SK-N-SH (cell line): ENCODE measurements at regions not wholly inside any gene's neighbourhood (a gene's known extent, or its start where the extent isn't known, plus 50 kb on each side); places are given as distances from the start of the nearest gene placed in this dataset.

ENCODE experiments used
- CTCF ChIA-PET: fragments of 300-600, 350-600 bp; formaldehyde crosslinking; extraction: SDS; loops from one replicate; lab custom pipeline; 2021; lab: Yijun Ruan, JAX
- POLR2A ChIA-PET: fragments of 350-600 bp; sonication (Branson Sonifier 250); formaldehyde crosslinking; extraction: SDS; loops from one replicate; lab custom pipeline; 2020; ENCODE audit warnings: antibody characterized with exemption, inconsistent platforms; lab: Yijun Ruan, JAX
- DNase-seq: peaks from one replicate; pipeline ENCODE4 v3.0.0; 2012
- H2AFZ ChIP-seq: fragments of 200-600 bp; sonication (generic); 2 replicates; pipeline ENCODE4 v1.8.1; 2016; ENCODE audit warnings: antibody characterized with exemption, mild to moderate bottlenecking, low read depth
- H3F3A ChIP-seq: fragments of 200-600 bp; sonication (generic); replicated peaks from 2 replicates; pipeline ENCODE3; 2016; ENCODE audit warnings: antibody characterized with exemption, mild to moderate bottlenecking; ENCODE audit not compliant: insufficient read depth
- H3K27ac ChIP-seq, 2 experiments: fragments of 200-500 bp in 1 of 2; fragments of 200-600 bp in 1 of 2; sonication (Bioruptor generic) in 1 of 2; sonication (generic), shearing (Covaris generic) in 1 of 2; 2 replicates each; pipeline versions ENCODE4 v1.5.1 to v1.6.1; 2014 to 2016; ENCODE audit warnings: low read depth in 2 of 2, inconsistent platforms in 1 of 2, low read length in 1 of 2, mild to moderate bottlenecking in 1 of 2, mixed read lengths in 1 of 2
- H3K27me3 ChIP-seq: fragments of 200-600 bp; sonication (generic), shearing (Covaris generic); 2 replicates; pipeline ENCODE4 v1.6.1; 2016; ENCODE audit warnings: mixed run types; ENCODE audit not compliant: insufficient read depth
- H3K36me3 ChIP-seq, 2 experiments: fragments of 200-500 bp in 1 of 2; fragments of 200-600 bp in 1 of 2; sonication (Bioruptor generic) in 1 of 2; sonication (generic) in 1 of 2; replicated peaks in 1 of 2; 2 replicates each; pipeline versions ENCODE3 to v1.5.1; 2014 to 2016; ENCODE audit warnings: low read length in 1 of 2, mild to moderate bottlenecking in 1 of 2; ENCODE audit not compliant: insufficient read depth in 2 of 2, control insufficient read depth in 1 of 2
- H3K4me1 ChIP-seq, 2 experiments: fragments of 200-500 bp in 1 of 2; fragments of 200-600 bp in 1 of 2; sonication (Bioruptor generic) in 1 of 2; sonication (generic), shearing (Covaris generic) in 1 of 2; 2 replicates each; pipeline versions ENCODE4 v1.5.1 to v1.6.1; 2014 to 2016; ENCODE audit warnings: low read depth in 1 of 2, low read length in 1 of 2, mixed run types in 1 of 2; ENCODE audit not compliant: insufficient read depth in 2 of 2, control insufficient read depth in 1 of 2
- H3K4me2 ChIP-seq: fragments of 200-600 bp; sonication (generic), shearing (Covaris generic); 2 replicates; pipeline ENCODE4 v1.6.1; 2017; ENCODE audit warnings: mixed run types
- H3K4me3 ChIP-seq, 2 experiments: fragments of 200-500 bp in 1 of 2; fragments of 200-600 bp in 1 of 2; sonication (Bioruptor generic) in 1 of 2; sonication (generic), shearing (Covaris generic) in 1 of 2; 2 replicates each; pipeline versions ENCODE4 v1.5.1 to v1.8.1; 2014 to 2016; ENCODE audit warnings: low read depth in 2 of 2, inconsistent platforms in 1 of 2, low read length in 1 of 2, mild to moderate bottlenecking in 1 of 2, mixed read lengths in 1 of 2, moderate library complexity in 1 of 2
- H3K79me2 ChIP-seq: fragments of 200-600 bp; sonication (generic); 2 replicates; pipeline ENCODE4 v1.8.1; 2017; ENCODE audit warnings: mild to moderate bottlenecking; ENCODE audit not compliant: insufficient read depth
- H3K9ac ChIP-seq: fragments of 200-600 bp; sonication (generic); 2 replicates; pipeline ENCODE4 v1.6.1; 2017; ENCODE audit warnings: mixed run types
- H3K9me2 ChIP-seq: fragments of 200-600 bp; sonication (generic); 2 replicates; pipeline ENCODE4 v1.6.1; 2017; ENCODE audit warnings: mixed run types
- H3K9me3 ChIP-seq: fragments of 200-600 bp; sonication (generic); 2 replicates; pipeline ENCODE4 v1.6.1; 2017; ENCODE audit warnings: mixed run types, mild to moderate bottlenecking, moderate library complexity
- H4K20me1 ChIP-seq: fragments of 200-600 bp; sonication (generic); 2 replicates; pipeline ENCODE4 v1.6.1; 2017; ENCODE audit warnings: mild to moderate bottlenecking, mixed run types; ENCODE audit not compliant: insufficient read depth
- ELF1 ChIP-seq: IDR thresholded peaks from 2 replicates; pipeline ENCODE4 v1.4.0; 2012
- EP300 ChIP-seq, 2 experiments: IDR thresholded peaks; 2 replicates each; pipeline versions ENCODE4 v1.4.0 to v1.6.1; 2012; ENCODE audit warnings: borderline replicate concordance in 1 of 2, low read depth in 1 of 2, low read length in 1 of 2
- EZH2phosphoT487 ChIP-seq: fragments of 200-600 bp; sonication (generic); IDR thresholded peaks from 2 replicates; pipeline ENCODE4 v1.6.1; 2017; ENCODE audit warnings: low read depth, mixed run types, mild to moderate bottlenecking, antibody characterized with exemption, moderate library complexity, borderline replicate concordance
- FOSL2 ChIP-seq: IDR thresholded peaks from 2 replicates; pipeline ENCODE4 v1.4.0; 2012; ENCODE audit warnings: low read depth, mild to moderate bottlenecking, moderate library complexity, borderline replicate concordance
- FOXJ3 ChIP-seq: sonication (generic); formaldehyde crosslinking; IDR thresholded peaks from 2 replicates; pipeline ENCODE4 v1.5.1; 2020; ENCODE audit warnings: mild to moderate bottlenecking, missing genetic modification reagents
- FOXM1 ChIP-seq: IDR thresholded peaks from 2 replicates; pipeline ENCODE4 v1.4.0; 2012; ENCODE audit warnings: low read depth, mild to moderate bottlenecking
- GABPA ChIP-seq: IDR thresholded peaks from 2 replicates; pipeline ENCODE4 v1.4.0; 2012; ENCODE audit warnings: low read depth, mild to moderate bottlenecking
- GATA2 ChIP-seq: sonication (generic); formaldehyde crosslinking; IDR thresholded peaks from 2 replicates; pipeline ENCODE4 v1.5.0; 2020; ENCODE audit warnings: mild to moderate bottlenecking, missing genetic modification reagents
- MAX ChIP-seq: IDR thresholded peaks from 2 replicates; pipeline ENCODE4 v1.4.0; 2012; ENCODE audit warnings: low read depth
- NFIC ChIP-seq: IDR thresholded peaks from 2 replicates; pipeline ENCODE4 v1.4.0; 2012; ENCODE audit warnings: borderline replicate concordance
- NRF1 ChIP-seq: IDR thresholded peaks from 2 replicates; pipeline ENCODE4 v1.6.1; 2012; ENCODE audit warnings: low read depth, mild to moderate bottlenecking, low read length
- POLR2AphosphoS5 ChIP-seq: IDR thresholded peaks from 2 replicates; pipeline ENCODE4 v1.6.1; 2012; ENCODE audit warnings: low read depth, low read length
- REST ChIP-seq: IDR thresholded peaks from 2 replicates; pipeline ENCODE4 v1.6.1; 2012; ENCODE audit warnings: mild to moderate bottlenecking, low read depth, low read length, moderate library complexity
- RFX5 ChIP-seq: IDR thresholded peaks from 2 replicates; pipeline ENCODE4 v1.6.1; 2012; ENCODE audit warnings: mild to moderate bottlenecking, improper control_type of control experiment, low read length
- RXRA ChIP-seq: IDR thresholded peaks from 2 replicates; pipeline ENCODE4 v1.4.0; 2012; ENCODE audit warnings: low read depth, mild to moderate bottlenecking, borderline replicate concordance
- TCF12 ChIP-seq: IDR thresholded peaks from 2 replicates; pipeline ENCODE4 v1.4.0; 2012
- USF1 ChIP-seq: IDR thresholded peaks from 2 replicates; pipeline ENCODE4 v1.4.0; 2012; ENCODE audit warnings: low read depth, borderline replicate concordance
- YY1 ChIP-seq: IDR thresholded peaks from 2 replicates; pipeline ENCODE4 v1.4.0; 2012; ENCODE audit warnings: low read depth, mild to moderate bottlenecking
- WGBS: methylation state at CpG from one replicate; pipeline ENCODE4 v1.1.6; 2017; ENCODE audit warnings: low lambda C conversion rate; 5-methylcytosine and 5-hydroxymethylcytosine counted together
- TF ChIP-seq, protein P1 (sequence below): IDR thresholded peaks from 2 replicates; pipeline ENCODE4; 2012
- TF ChIP-seq, protein P2 (sequence below): fragments of 150-350 bp; IDR thresholded peaks from 2 replicates; pipeline ENCODE4 v1.6.1; 2016; ENCODE audit warnings: mild to moderate bottlenecking, low read depth, low read length

- peaks cover 15% of the 10 kb centered on the region for H4K20me1 ChIP-seq
- peaks cover 0 to 31% of the 10 kb centered on the region in 2 experiments; a peak in 1 of 4 replicates for H3K4me1 ChIP-seq
- H3K9me3 ChIP-seq: no peaks in the 10 kb centered on the region
- ChIA-PET CTCF (no interaction called here), POLR2A (no interaction called here)
- peaks cover 13% of the 10 kb centered on the region for H3F3A ChIP-seq
- H3K79me2 ChIP-seq: peaks cover 91% of the 10 kb centered on the region
- H3K9me2 ChIP-seq: no peaks in the 10 kb centered on the region
- peaks cover 0 to 21% of the 10 kb centered on the region in 2 experiments for H3K36me3 ChIP-seq
- no peak overlapping the region for H3K9ac ChIP-seq
- TF ChIP-seq GABPA (no peak), EZH2phosphoT487 (no peak), NFIC (no peak), RFX5 (no peak), FOSL2 (no peak), MAX (no peak), ELF1 (no peak), RXRA (no peak), FOXM1 (no peak), USF1 (no peak)
- TF ChIP-seq, protein P1, sequence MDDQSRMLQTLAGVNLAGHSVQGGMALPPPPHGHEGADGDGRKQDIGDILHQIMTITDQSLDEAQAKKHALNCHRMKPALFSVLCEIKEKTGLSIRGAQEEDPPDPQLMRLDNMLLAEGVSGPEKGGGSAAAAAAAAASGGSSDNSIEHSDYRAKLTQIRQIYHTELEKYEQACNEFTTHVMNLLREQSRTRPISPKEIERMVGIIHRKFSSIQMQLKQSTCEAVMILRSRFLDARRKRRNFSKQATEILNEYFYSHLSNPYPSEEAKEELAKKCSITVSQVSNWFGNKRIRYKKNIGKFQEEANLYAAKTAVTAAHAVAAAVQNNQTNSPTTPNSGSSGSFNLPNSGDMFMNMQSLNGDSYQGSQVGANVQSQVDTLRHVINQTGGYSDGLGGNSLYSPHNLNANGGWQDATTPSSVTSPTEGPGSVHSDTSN: no peak
- TF ChIP-seq, protein P2, sequence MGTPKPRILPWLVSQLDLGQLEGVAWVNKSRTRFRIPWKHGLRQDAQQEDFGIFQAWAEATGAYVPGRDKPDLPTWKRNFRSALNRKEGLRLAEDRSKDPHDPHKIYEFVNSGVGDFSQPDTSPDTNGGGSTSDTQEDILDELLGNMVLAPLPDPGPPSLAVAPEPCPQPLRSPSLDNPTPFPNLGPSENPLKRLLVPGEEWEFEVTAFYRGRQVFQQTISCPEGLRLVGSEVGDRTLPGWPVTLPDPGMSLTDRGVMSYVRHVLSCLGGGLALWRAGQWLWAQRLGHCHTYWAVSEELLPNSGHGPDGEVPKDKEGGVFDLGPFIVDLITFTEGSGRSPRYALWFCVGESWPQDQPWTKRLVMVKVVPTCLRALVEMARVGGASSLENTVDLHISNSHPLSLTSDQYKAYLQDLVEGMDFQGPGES: no peak
- TF ChIP-seq, all 33 proteins: peak for 0
- no peak for DNase-seq
- Histone ChIP-seq H2AFZ (no peak overlapping the region), H3K27me3 (no peaks in the 10 kb centered on the region), H3K4me3 (no peak overlapping the region), H3K27ac (no peak overlapping the region), H3K4me2 (no peak overlapping the region)
Measured at GRCh38 chr11:19661827-19662226, 50.8 kb upstream of the NAV2 start.

DNA sequence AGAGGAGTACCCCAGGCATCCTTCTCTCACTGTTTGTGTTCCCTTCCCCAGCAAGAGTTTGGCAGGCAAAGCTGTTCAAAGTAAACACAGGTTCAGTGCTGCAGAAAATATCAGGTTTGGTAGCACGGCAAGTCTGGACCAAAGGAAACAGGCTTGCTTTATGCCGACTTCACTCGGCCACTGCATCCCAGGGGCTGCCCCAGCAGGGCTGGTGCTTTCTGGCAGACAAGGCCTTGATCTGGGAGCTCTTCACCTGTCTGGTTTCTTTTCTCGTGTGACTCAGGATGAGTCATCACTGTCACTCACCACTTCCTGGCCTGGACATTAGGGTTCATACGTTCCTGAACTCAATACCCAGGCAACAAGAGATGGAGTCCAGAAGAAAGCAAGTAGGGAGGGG lies 52.6 kb upstream of the NAV2 start:
- no peak overlapping the region for H2AFZ ChIP-seq
- H3K79me2 ChIP-seq: peaks cover 87% of the 10 kb centered on the region
- H3K4me2 ChIP-seq: peak overlapping the region; percentile 12
- H3K27ac ChIP-seq: peak overlapping the region; percentile 61 to 67
- ChIA-PET POLR2A (no interaction called here), CTCF (interaction anchor here (4.6 kb wide), 1 partner anchor 83 kb away, joined by 25 read pairs; no protein-coding TSS in a partner anchor)
- 43% methylated on average over 5 of the region's 5 CpGs for WGBS
- H3K36me3 ChIP-seq: peaks cover 0 to 12% of the 10 kb centered on the region in 2 experiments
- H3F3A ChIP-seq: peaks cover 9% of the 10 kb centered on the region
- no peaks in the 10 kb centered on the region for H3K9me2 ChIP-seq
- no peaks in the 10 kb centered on the region for H3K9me3 ChIP-seq
- no peak overlapping the region for H3K4me3 ChIP-seq
- H3K4me1 ChIP-seq: peaks cover 0 to 33% of the 10 kb centered on the region in 2 experiments; a peak in 1 of 4 replicates
- no peak overlapping the region for H3K9ac ChIP-seq
- H4K20me1 ChIP-seq: peaks cover 15% of the 10 kb centered on the region
- no peaks in the 10 kb centered on the region for H3K27me3 ChIP-seq
- no peak for DNase-seq
- no peak for TF ChIP-seq YY1
- peak; percentile 65; the same call in 1 of the 2 replicates for TF ChIP-seq POLR2AphosphoS5
- no peak for TF ChIP-seq FOXM1
- peak; percentile 98 for TF ChIP-seq FOSL2
- TF ChIP-seq FOXJ3: no peak
- no peak for TF ChIP-seq GATA2 (CRISPR knock-in tag)
- no peak for TF ChIP-seq NRF1
- peak; percentile 90 for TF ChIP-seq TCF12
- peak; percentile 88; the same call in 1 of the 2 replicates for TF ChIP-seq RXRA
- no peak for TF ChIP-seq GABPA
- TF ChIP-seq EZH2phosphoT487: no peak
- no peak for TF ChIP-seq USF1
- no peak; the same call in 1 of the 2 replicates for TF ChIP-seq REST
- TF ChIP-seq EP300 (IDR thresholded peaks at IDR 0.05; ENCODE audit: borderline replicate concordance in 1 of 2, low read depth in 1 of 2, low read length in 1 of 2): peak in 1 of 2 experiments; percentile 78; a peak in 1 of 4 replicates
